Head of caudate nucleus (tissue), 42 donors: ENCODE measurements at regions not wholly inside any gene's neighbourhood (a gene's known extent, or its start where the extent isn't known, plus 50 kb on each side); places are given as distances from the start of the nearest gene placed in this dataset.

Experiments
- DNase-seq, 42 donors: peaks; one replicate each; pipeline versions ENCODE4 v3.0.0 to v3.0.0-alpha.2; 2020 to 2021; ENCODE audit warnings: mixed read lengths in 7 of 42
- intact Hi-C: fragments of 100-400 bp; cut with DNase I; formaldehyde crosslinking; loops from one replicate; pipeline ENCODE4 v1.15.0; 2022

- peak in 2 of 42 donors; percentile 3 to 9 for DNase-seq
- intact Hi-C loops = no loop called here
Observed at GRCh38 chr16:49969091-49970030, 55.7 kb upstream of the CNEP1R1 start.

GRCh38 chr16:49970797-49971431 lies 54.1 kb upstream of the CNEP1R1 start:
- no peak for DNase-seq
- intact Hi-C loops = no loop called here

DNA sequence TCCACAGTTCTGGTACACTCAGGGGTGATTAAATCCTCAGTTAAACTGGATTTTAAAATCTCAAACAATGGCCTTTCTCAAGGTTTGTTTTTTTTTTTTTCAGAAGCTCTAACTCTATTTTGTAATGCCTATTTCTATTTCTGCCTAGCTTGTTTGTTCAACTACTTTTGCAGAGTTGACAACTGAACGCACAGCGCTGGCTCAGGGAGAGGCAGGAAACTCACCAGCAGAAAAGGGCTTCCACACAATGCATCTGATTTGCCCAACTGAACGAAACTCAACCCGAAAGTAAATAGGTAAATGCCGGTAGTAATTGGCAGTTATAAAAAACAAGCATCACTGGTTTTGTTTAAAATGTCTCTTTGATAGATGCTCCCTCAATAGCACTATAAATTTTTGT lies 52.7 kb upstream of the CNEP1R1 start:
- intact Hi-C loops = no loop called here
- DNase-seq = no peak

- DNase-seq = no peak
- intact Hi-C loops = no loop called here
Observed at GRCh38 chr16:49972961-49973360, 52.1 kb upstream of the CNEP1R1 start.
